ENCODE measurements at regions not wholly inside any gene's neighbourhood (a gene's known extent, or its start where the extent isn't known, plus 50 kb on each side); places are given as distances from the start of the nearest gene placed in this dataset.
"Not testable (repeated sequence)": the region's sequence is repeated elsewhere in the genome, so short reads cannot be mapped to it uniquely, and the experiment has no call there.

DNA sequence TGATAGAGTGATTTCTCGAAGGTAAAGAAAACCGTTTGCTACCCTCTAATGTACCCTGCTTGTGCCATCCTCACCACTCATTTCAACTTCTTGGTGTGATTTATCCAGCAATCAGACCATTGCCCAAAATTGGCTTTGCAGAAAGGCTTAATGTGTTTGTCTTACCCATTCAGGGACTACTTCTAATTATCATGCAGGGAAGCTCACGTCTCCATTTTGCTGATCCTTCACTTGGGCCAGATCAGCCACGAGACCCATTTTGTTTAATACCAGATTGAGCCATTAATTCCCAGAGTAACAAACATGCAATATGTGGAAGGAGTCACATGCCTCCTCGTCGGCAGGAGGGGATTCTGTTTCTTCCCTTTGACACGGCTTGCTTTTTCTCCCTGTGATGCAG, 51.1 kb upstream of the CRY1 start:
- DNase-seq: no peak

- no peak for DNase-seq
These were observed 51.6 kb upstream of the CRY1 start for GRCh38 chr12:107144990-107145389.

DNA sequence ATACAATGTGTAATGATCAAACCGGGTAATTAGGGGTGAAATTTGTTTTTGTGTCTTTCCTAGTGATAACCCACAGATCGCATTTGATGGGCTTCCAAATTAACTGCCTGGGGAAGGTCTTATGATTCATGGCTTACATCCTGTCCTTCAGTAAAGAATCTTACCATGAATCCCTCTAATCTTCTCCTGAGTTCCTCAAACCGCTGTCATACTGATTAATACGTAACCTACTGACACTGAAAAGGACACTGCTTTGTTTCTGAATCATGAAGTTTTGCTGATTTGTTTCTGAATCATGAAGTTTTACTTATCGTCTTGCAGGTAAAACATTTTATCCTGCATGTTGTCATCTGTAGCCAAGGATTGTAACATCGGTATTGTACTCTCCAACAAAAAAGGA, 52.0 kb upstream of the CRY1 start:
- DNase-seq: no peak

- DNase-seq: no peak
These were observed 54.8 kb upstream of the CRY1 start for GRCh38 chr12:107148107-107148506.

GRCh38 chr12:107152315-107152714, 59.0 kb upstream of the CRY1 start:
- no peak for DNase-seq

- DNase-seq: no peak
These were observed 66.1 kb upstream of the CRY1 start for GRCh38 chr12:107159384-107159900.

GRCh38 chr12:107163413-107163812, 70.1 kb upstream of the CRY1 start:
- DNase-seq: no peak

- DNase-seq: no peak
These were observed 71.0 kb upstream of the CRY1 start for GRCh38 chr12:107164392-107164791.

DNA sequence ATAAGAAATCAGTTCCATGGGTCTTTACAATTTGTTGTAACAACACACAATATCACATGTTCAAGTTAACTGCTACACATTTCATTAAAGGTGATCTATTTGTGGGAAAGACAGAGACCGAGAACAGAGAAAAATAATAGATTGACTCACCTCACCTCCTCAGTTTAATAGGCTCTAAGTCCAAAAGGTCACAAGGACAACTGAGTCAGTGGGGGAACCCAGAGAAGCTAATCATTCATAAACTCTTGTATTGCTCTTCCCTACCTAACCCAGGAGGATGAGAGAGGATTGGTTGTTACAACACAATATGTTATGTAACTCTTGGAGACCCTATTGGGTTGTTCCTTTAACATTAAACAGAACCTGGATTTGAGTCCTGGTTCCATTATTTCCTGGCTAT, 72.2 kb upstream of the CRY1 start:
- DNase-seq: no peak

GRCh38 chr12:107167756-107168155, 74.4 kb upstream of the CRY1 start:
- DNase-seq: no peak

- no peak for DNase-seq
These were observed 75.9 kb upstream of the CRY1 start for GRCh38 chr12:107169200-107169599.

DNA sequence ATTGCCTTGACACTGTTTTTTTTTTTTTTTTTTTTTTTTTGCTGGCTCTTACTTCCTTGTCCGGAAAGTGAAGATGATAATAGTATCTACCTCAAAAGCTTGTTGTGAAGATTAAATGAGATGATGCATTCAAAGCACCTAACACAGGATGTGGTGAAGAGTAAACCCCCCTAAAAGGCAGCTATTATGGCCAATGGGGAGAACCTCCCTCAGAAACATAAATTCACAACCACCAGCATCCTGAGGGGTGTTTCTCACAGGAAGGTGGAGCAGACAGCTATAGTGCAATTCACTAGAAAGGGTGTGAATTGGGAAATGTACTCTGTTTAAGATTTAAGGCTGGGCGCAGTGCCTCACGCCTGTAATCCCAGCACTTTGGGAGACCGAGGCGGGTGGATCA, 85.4 kb upstream of the CRY1 start:
- no peak for DNase-seq

- DNase-seq: no peak
These were observed 86.5 kb upstream of the CRY1 start for GRCh38 chr12:107179871-107180270.

- no peak for DNase-seq
These were observed 86.9 kb upstream of the CRY1 start for GRCh38 chr12:107180272-107180671.

DNA sequence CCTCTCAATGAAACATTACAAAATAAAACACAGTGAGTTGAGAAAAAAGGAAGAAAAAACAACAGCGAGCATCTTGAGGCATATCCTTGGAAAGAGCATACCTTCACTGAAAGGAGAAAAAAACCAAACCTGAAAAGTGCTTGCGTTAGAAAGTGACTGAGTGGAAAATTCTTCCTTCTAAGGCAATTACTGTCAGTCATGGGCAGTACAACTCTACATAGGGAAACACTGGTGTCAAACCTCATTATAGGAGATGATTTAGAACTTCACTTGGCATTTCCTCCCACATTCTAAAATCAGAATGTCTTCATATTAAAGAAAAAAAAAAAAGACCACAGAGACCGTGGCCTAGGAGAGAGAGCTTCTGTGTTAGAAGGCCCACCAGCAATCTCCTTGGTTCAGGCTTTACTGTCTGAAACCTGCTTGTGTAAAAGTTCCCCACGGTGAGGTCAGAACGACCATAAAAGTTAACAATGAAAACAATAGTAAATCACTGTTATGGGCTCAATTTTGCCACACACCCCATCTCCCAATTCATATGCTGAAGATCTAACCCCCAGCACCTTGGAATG, 91.1 kb upstream of the CRY1 start:
- DNase-seq: no peak

GRCh38 chr12:107196681-107197080, 103.3 kb upstream of the CRY1 start:
- no peak for DNase-seq

DNA sequence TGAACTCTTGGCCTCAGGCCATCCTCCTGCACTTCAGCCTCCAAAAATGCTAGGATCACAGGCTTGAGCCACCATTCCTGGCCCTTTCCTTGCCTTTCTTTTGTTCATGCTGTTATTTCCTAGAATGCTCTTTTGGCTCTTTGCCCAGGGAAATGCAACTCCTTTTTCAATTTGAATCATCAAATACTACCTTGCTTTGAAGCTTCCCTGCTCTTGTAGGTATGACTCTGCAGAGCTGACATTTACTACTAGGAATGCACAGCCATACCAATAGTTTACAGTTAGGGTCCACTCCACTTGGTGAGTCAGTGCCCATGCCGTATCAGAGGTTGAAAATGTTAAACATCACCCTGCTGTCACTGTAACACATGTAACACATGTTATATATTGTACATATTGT, 107.0 kb upstream of the CRY1 start:
- no peak for DNase-seq

DNA sequence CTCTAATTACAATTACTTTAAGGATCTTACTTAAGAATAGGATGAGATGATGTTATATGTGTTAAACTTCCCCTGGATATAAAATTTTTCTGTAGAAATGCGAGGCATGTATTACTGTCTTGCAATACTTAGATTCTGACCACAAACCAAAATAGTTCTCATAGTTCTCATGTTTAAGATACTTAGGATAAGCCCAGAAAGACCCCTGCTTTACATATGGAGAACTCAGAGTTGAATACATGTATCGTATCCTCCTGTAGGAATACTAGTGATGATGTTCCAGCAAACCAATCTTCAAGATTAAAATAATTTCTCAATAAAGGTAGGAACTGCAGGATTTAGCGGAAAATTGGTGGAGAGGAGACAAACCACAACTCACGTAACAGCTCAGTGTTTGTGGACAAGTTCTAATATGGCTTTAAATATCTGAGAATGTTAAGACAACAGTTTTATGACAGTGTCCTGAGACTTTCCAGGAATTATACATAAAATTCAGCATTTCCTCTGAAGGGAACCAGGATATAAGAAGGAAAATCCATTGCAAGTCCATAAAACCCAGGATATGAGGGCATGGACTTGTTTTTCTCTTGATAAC, 114.7 kb upstream of the CRY1 start:
- DNase-seq: no peak

GRCh38 chr12:107209700-107210099, 116.4 kb upstream of the CRY1 start:
- not testable (repeated sequence) for DNase-seq

DNA sequence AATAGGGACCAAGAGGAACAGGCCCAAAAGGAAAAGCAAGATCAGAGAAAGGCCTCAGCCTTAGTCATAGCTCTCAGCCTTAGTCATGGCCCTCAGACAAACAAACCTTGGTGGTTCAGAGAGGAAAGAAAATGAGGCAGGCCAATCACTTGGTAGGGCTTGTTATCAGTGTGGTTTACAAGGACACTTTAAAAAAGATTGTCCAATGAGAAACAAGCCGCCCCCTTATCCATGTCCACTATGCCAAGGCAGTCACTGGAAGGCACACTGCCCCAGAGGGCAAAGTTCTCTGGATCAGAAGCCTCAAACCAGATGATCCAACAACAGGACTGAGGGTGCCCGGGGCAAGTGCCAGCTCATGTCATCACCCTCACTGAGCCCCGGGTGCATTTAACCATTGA, 121.0 kb upstream of the CRY1 start:
- DNase-seq: not testable (repeated sequence)

GRCh38 chr12:107216411-107216810, 123.1 kb upstream of the CRY1 start:
- DNase-seq: peak; percentile 4

GRCh38 chr12:107219301-107219700, 126.0 kb upstream of the CRY1 start:
- DNase-seq: no peak

GRCh38 chr12:107221913-107222312, 128.6 kb upstream of the CRY1 start:
- no peak for DNase-seq

DNA sequence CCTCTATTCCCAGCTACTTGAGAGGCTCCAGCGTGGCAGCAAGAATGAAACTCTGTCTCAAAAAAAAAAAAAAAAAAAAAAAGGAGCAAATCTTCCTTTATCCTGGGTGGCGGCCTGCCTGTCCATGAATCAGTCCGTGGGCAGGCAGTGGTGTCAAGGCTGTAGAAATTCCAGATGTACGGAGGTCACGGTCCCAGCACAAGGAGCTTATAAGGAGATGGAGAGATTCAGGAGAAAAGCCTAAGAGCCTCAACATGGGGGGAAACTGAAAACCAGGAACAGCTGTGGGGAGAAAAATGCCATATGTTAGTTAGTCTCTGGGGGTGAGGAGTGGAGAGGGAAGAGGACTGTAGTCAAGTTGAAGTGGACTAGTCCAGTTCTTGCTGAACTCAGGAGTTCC, 130.5 kb upstream of the CRY1 start:
- DNase-seq: no peak

GRCh38 chr12:107225635-107226034, 132.3 kb upstream of the CRY1 start:
- no peak for DNase-seq
